ENCODE measurements at regions not wholly inside any gene's neighbourhood (a gene's known extent, or its start where the extent isn't known, plus 50 kb on each side); places are given as distances from the start of the nearest gene placed in this dataset.

- TF ChIP-seq ZNF462 (CRISPR knock-in tag; IDR thresholded peaks at IDR 0.05), result no peak
- TF ChIP-seq POLR2AphosphoS5 (IDR thresholded peaks at IDR 0.05; ENCODE audit: low read depth), result no peak
- no peak for TF ChIP-seq ZNF114 (CRISPR knock-in tag; IDR thresholded peaks at IDR 0.05)
- TF ChIP-seq STAT1 (IDR thresholded peaks at IDR 0.05; ENCODE audit: unreplicated experiment), result no peak
- no peak for TF ChIP-seq EZH2phosphoT487 (IDR thresholded peaks at IDR 0.05; ENCODE audit: unreplicated experiment)
- no peak for TF ChIP-seq EZH2 (IDR thresholded peaks at IDR 0.05; ENCODE audit: low read depth, unreplicated experiment)
- TF ChIP-seq CTCF (conservative IDR thresholded peaks at IDR 0.05; ENCODE audit: low read depth in 2 of 2), result no peak
- TF ChIP-seq NANOG (IDR thresholded peaks at IDR 0.05; ENCODE audit: borderline replicate concordance), result no peak
- no peak for TF ChIP-seq ZNF331 (CRISPR knock-in tag; IDR thresholded peaks at IDR 0.05; ENCODE audit: low read depth)
- no peak for TF ChIP-seq JUNB (IDR thresholded peaks at IDR 0.05; ENCODE audit: unreplicated experiment)
These were observed 80.7 kb downstream of the ZNF365 start (continued) for GRCh38 chr10:62454687-62455397.
